Omental fat pad (tissue), 3 donors: ENCODE measurements at regions not wholly inside any gene's neighbourhood (a gene's known extent, or its start where the extent isn't known, plus 50 kb on each side); places are given as distances from the start of the nearest gene placed in this dataset.

Source experiments
- ATAC-seq: fragments of 150-250 bp; one replicate; pipeline ENCODE4 v1.9.1; 2016; ENCODE audit warnings: mild to moderate bottlenecking, moderate library complexity; ENCODE audit not compliant: low FRiP score
- DNase-seq: peaks from one replicate; pipeline ENCODE4 v3.0.0-alpha.2; 2019; ENCODE audit warnings: low spot score
- CTCF ChIP-seq, 3 donors: fragments of 450-650 bp; IDR thresholded peaks; one replicate each; pipeline ENCODE4 v1.5.1; 2016 to 2017; ENCODE audit warnings: antibody characterized with exemption in 3 of 3, mild to moderate bottlenecking in 3 of 3, moderate library complexity in 2 of 3

- DNase-seq = no peak
- no peak for ATAC-seq
- TF ChIP-seq CTCF (IDR thresholded peaks at IDR 0.05) = no peak
Measured at GRCh38 chr6:119543332-119543731, 193.8 kb upstream of the MAN1A1 start.

DNA sequence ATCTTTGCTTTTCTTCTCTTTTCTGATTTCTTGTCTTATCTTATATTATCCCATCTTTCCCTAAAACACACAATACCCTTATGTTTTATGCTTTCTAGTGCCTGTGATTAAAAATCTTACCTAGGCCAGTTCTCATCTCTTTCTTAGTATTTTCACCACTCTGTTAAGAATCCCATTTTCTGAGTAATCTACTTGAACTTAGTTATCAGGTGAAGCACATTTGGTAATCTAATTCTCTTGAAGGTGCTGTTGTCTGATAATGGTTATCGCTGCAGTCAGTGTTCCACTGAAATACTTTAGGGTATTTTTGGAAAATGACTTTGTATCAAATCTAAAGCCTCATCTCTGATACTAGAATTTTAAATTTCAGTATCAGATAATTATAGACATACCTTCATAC is 192.5 kb upstream of the MAN1A1 start:
- ATAC-seq (no peak), DNase-seq (no peak)
- no peak for TF ChIP-seq CTCF (IDR thresholded peaks at IDR 0.05)

GRCh38 chr6:119541132-119541905 is 191.8 kb upstream of the MAN1A1 start:
- peak; percentile 94 for ATAC-seq
- no peak for DNase-seq

GRCh38 chr6:119540417-119540816 is 190.9 kb upstream of the MAN1A1 start:
- DNase-seq (no peak), ATAC-seq (no peak)
- no peak for TF ChIP-seq CTCF (IDR thresholded peaks at IDR 0.05)

More at GRCh38 chr6:119541132-119541905, 191.8 kb upstream of the MAN1A1 start:
- no peak for TF ChIP-seq CTCF (IDR thresholded peaks at IDR 0.05)

DNA sequence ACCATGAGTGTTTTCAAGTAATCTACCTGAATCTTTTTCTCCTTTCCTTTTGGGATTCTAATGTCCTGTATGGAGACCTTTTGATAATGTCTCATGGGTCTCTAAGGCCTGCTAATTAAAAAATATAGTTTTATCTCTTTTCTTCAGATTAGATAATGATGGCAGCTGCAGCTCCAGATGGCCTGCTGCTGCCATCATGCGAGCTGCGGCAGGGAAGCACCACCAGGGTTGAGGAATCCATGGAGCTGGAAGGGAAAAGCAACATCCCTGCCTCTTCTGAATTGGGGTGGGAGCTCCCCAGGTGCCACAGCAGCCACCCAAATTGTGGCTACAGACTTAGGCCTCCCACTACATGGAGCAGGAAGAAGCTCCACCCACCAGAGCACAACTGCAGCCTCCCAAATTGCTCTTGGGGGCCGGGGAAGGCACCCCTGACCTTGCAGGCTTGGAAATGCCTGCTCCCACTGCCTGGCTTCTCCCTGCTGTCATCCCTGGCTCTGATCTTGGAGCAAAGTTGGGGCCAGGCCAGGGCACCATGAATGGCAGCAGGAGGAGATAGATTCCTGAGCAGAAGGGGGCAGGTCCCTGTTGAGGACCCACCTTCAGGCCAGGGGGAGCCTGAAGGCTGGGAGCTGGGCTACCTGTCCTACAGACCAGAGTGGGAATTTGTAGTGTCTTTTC is 189.6 kb upstream of the MAN1A1 start:
- DNase-seq = no peak
- ATAC-seq = no peak

DNA sequence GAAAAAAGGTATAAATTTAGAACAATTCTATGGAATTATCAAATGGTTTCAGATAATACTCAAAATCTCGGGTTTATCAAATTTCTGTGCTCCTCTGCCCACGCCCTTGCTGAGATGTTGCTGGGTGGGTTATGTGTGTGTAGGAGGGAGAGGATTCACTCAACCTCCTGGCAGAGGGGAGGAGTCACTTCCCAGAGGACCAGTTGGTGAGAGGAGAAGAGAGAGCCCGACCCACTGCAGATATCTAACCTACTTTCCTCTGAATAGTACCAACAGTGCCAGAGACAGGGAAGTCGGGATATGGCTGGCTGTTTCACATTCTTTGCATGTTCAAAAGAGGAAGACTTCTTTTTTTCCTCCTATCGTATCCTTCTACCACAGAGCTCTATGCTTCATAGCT is 187.1 kb upstream of the MAN1A1 start:
- DNase-seq (no peak), ATAC-seq (no peak)
- no peak for TF ChIP-seq CTCF (IDR thresholded peaks at IDR 0.05)

More for the DNA sequence above, 189.6 kb upstream of the MAN1A1 start:
- no peak for TF ChIP-seq CTCF (IDR thresholded peaks at IDR 0.05)

- DNase-seq (no peak), ATAC-seq (no peak)
- no peak for TF ChIP-seq CTCF (IDR thresholded peaks at IDR 0.05)
Measured at GRCh38 chr6:119535332-119535731, 185.8 kb upstream of the MAN1A1 start.
